H1 (cell line): ENCODE measurements at regions not wholly inside any gene's neighbourhood (a gene's known extent, or its start where the extent isn't known, plus 50 kb on each side); places are given as distances from the start of the nearest gene placed in this dataset.

Experiments used
- CTCF ChIA-PET: fragments of 300-600 bp; sonication (Branson Sonifier 250); formaldehyde crosslinking; loops from one replicate; lab custom pipeline; 2021; ENCODE audit not compliant: partially characterized antibody; lab: Charles Lee
- POLR2A ChIA-PET: fragments of 300-600 bp; sonication (Branson Sonifier 250); formaldehyde crosslinking; loops from one replicate; lab custom pipeline; 2021; ENCODE audit warnings: inconsistent platforms; ENCODE audit not compliant: partially characterized antibody; lab: Charles Lee
- DNase-seq, 2 experiments: peaks; one replicate each; pipeline versions ENCODE4 v3.0.0 to v3.0.0-alpha.2; 2010 to 2022; ENCODE audit warnings: low spot score in 2 of 2, low read depth in 1 of 2, mixed read lengths in 1 of 2
- FAIRE-seq: peaks from 2 replicates; lab custom pipeline; 2011; peaks lifted over from hg19 to GRCh38; lab: Jason Lieb, UNC
- H2AFZ ChIP-seq: 2 replicates; pipeline ENCODE4 v1.8.1; 2012; ENCODE audit warnings: low read length, inconsistent platforms
- H2AK5ac ChIP-seq: 2 replicates; pipeline ENCODE4 v1.6.1; 2013; ENCODE audit warnings: low read depth, low read length
- H2BK120ac ChIP-seq: replicated peaks from 2 replicates; pipeline ENCODE3; 2013; ENCODE audit warnings: low read depth, low read length, inconsistent platforms
- H2BK12ac ChIP-seq: 2 replicates; pipeline ENCODE4 v1.6.1; 2013; ENCODE audit warnings: low read depth, low read length
- H2BK15ac ChIP-seq: 2 replicates; pipeline ENCODE4 v1.6.1; 2013; ENCODE audit warnings: low read length
- H2BK20ac ChIP-seq: 2 replicates; pipeline ENCODE4 v1.6.1; 2013; ENCODE audit warnings: low read length
- H2BK5ac ChIP-seq: 2 replicates; pipeline ENCODE4 v1.6.1; 2013; ENCODE audit warnings: low read depth, low read length
- H3K14ac ChIP-seq: 2 replicates; pipeline ENCODE4 v1.6.1; 2013; ENCODE audit warnings: inconsistent platforms; ENCODE audit not compliant: insufficient read length
- H3K18ac ChIP-seq: 2 replicates; pipeline ENCODE4 v1.6.1; 2013; ENCODE audit warnings: low read length; ENCODE audit errors: extremely low read depth
- H3K23ac ChIP-seq: 2 replicates; pipeline ENCODE4 v1.6.1; 2013; ENCODE audit warnings: inconsistent platforms; ENCODE audit not compliant: insufficient read length
- H3K23me2 ChIP-seq: 2 replicates; pipeline ENCODE4 v1.6.1; 2013; ENCODE audit warnings: low read depth, low read length
- H3K27ac ChIP-seq: 2 replicates; pipeline ENCODE4 v1.6.1; 2011; ENCODE audit warnings: low read depth, low read length, inconsistent platforms
- H3K27me3 ChIP-seq, 4 experiments: replicated peaks in 1 of 4; 1 replicate in 1 of 4; 2 replicates in 3 of 4; pipeline versions ENCODE4 v1.6.1 to v1.8.1; 2011 to 2013; ENCODE audit warnings: low read length in 3 of 4, mild to moderate bottlenecking in 3 of 4, inconsistent platforms in 2 of 4, mixed read lengths in 2 of 4, moderate library complexity in 1 of 4; ENCODE audit not compliant: control insufficient read depth in 3 of 4, insufficient read depth in 3 of 4; ENCODE audit errors: extremely low read depth in 1 of 4
- H3K36me3 ChIP-seq, 4 experiments: 2 replicates each; pipeline versions ENCODE4 v1.6.1 to v1.8.1; 2011 to 2013; ENCODE audit warnings: mild to moderate bottlenecking in 4 of 4, low read length in 3 of 4, moderate library complexity in 2 of 4, control low read depth in 1 of 4, inconsistent platforms in 1 of 4; ENCODE audit not compliant: insufficient read depth in 4 of 4, control insufficient read depth in 2 of 4
- H3K4ac ChIP-seq: replicated peaks from 2 replicates; pipeline ENCODE3; 2013; ENCODE audit warnings: low read length, low read depth, mixed read lengths, inconsistent platforms; ENCODE audit not compliant: insufficient read length
- H3K4me1 ChIP-seq, 4 experiments: replicated peaks in 1 of 4; 1 replicate in 1 of 4; 2 replicates in 3 of 4; pipeline versions ENCODE4 v1.6.1 to v1.8.1; 2011 to 2013; ENCODE audit warnings: low read length in 3 of 4, inconsistent platforms in 2 of 4, mixed read lengths in 1 of 4; ENCODE audit not compliant: insufficient read depth in 4 of 4, control insufficient read depth in 3 of 4
- H3K4me2 ChIP-seq, 2 experiments: 2 replicates each; pipeline versions ENCODE4 v1.6.1 to v1.8.1; 2011 to 2013; ENCODE audit warnings: low read depth in 2 of 2, low read length in 2 of 2, control low read depth in 1 of 2, inconsistent platforms in 1 of 2, mild to moderate bottlenecking in 1 of 2; ENCODE audit not compliant: insufficient read depth in 1 of 2
- H3K4me3 ChIP-seq, 4 experiments: fragments of 200-600, 300-600 bp in 1 of 4; sonication (generic), shearing (Covaris generic), sonication (Bioruptor Twin) in 1 of 4; 2 replicates each; pipeline versions ENCODE4 v1.5.1 to v1.8.1; 2011 to 2016; ENCODE audit warnings: low read length in 4 of 4, low read depth in 3 of 4, control low read depth in 2 of 4, inconsistent platforms in 2 of 4, mild to moderate bottlenecking in 2 of 4, mixed read lengths in 1 of 4, moderate library complexity in 1 of 4; ENCODE audit not compliant: insufficient read depth in 2 of 4; ENCODE audit errors: extremely low read depth in 1 of 4
- H3K56ac ChIP-seq: replicated peaks from 2 replicates; pipeline ENCODE3; 2013; ENCODE audit warnings: low read depth, mild to moderate bottlenecking, mixed read lengths, low read length, inconsistent platforms; ENCODE audit not compliant: insufficient read length
- H3K79me1 ChIP-seq: 2 replicates; pipeline ENCODE4 v1.6.1; 2013; ENCODE audit warnings: low read depth, low read length, control low read depth
- H3K79me2 ChIP-seq, 2 experiments: 2 replicates each; pipeline versions ENCODE4 v1.6.1 to v1.8.1; 2012 to 2013; ENCODE audit warnings: low read length in 2 of 2, mild to moderate bottlenecking in 2 of 2, inconsistent platforms in 1 of 2; ENCODE audit not compliant: insufficient read depth in 2 of 2, control insufficient read depth in 1 of 2
- H3K9ac ChIP-seq, 4 experiments: replicated peaks in 1 of 4; 1 replicate in 1 of 4; 2 replicates in 3 of 4; pipeline versions ENCODE4 v1.6.1 to v1.8.1; 2011 to 2013; ENCODE audit warnings: low read depth in 3 of 4, low read length in 3 of 4, control low read depth in 2 of 4, mild to moderate bottlenecking in 2 of 4, moderate library complexity in 2 of 4, inconsistent platforms in 1 of 4; ENCODE audit errors: extremely low read depth in 1 of 4
- H3K9me3 ChIP-seq, 2 experiments: 2 replicates each; pipeline versions ENCODE4 v1.6.1 to v1.8.1; 2012 to 2013; ENCODE audit warnings: mild to moderate bottlenecking in 2 of 2, moderate library complexity in 2 of 2, control low read depth in 1 of 2, inconsistent platforms in 1 of 2, low read depth in 1 of 2, low read length in 1 of 2, mixed read lengths in 1 of 2; ENCODE audit not compliant: insufficient read depth in 2 of 2
- H4K20me1 ChIP-seq, 2 experiments: replicated peaks in 1 of 2; 2 replicates each; pipeline versions ENCODE3 to v1.8.1; 2011 to 2013; ENCODE audit warnings: inconsistent platforms in 2 of 2, low read length in 2 of 2, mild to moderate bottlenecking in 1 of 2; ENCODE audit not compliant: insufficient read depth in 2 of 2, control insufficient read depth in 1 of 2
- H4K5ac ChIP-seq: 2 replicates; pipeline ENCODE4 v1.6.1; 2013; ENCODE audit warnings: low read length, low read depth, mixed read lengths, inconsistent platforms; ENCODE audit not compliant: insufficient read length
- H4K8ac ChIP-seq: 2 replicates; pipeline ENCODE4 v1.8.0; 2013; ENCODE audit warnings: mild to moderate bottlenecking, moderate library complexity, low read length, inconsistent platforms; ENCODE audit not compliant: insufficient read depth; ENCODE audit errors: extremely low read depth
- H4K91ac ChIP-seq: replicated peaks from 2 replicates; pipeline ENCODE3; 2013; ENCODE audit warnings: low read length, mixed read lengths, inconsistent platforms; ENCODE audit not compliant: insufficient read length
- CREB1 ChIP-seq: IDR thresholded peaks from 2 replicates; pipeline ENCODE4 v1.6.1; 2012; ENCODE audit warnings: inconsistent platforms
- NANOG ChIP-seq: IDR thresholded peaks from 2 replicates; pipeline ENCODE4 v1.6.1; 2011; ENCODE audit warnings: low read length, low read depth, mild to moderate bottlenecking, inconsistent platforms; ENCODE audit not compliant: insufficient read depth, poor library complexity, severe bottlenecking
- PHF8 ChIP-seq: fragments of 200-600 bp; sonication (generic); conservative IDR thresholded peaks from 2 replicates; pipeline ENCODE4 v1.7.1; 2012; ENCODE audit warnings: low read depth, mild to moderate bottlenecking, inconsistent platforms, low read length, moderate library complexity
- POLR2AphosphoS5 ChIP-seq: IDR thresholded peaks from 2 replicates; pipeline ENCODE4 v1.6.1; 2011; ENCODE audit warnings: low read depth, low read length
- POU5F1 ChIP-seq: IDR thresholded peaks from 2 replicates; pipeline ENCODE4 v1.6.1; 2011; ENCODE audit warnings: low read depth, mild to moderate bottlenecking, low read length, moderate library complexity
- RAD21 ChIP-seq, 2 experiments: IDR thresholded peaks in 1 of 2; conservative IDR thresholded peaks in 1 of 2; 2 replicates each; pipeline ENCODE4 v1.6.1; 2011; ENCODE audit warnings: low read depth in 2 of 2, low read length in 2 of 2, improper control_type of control experiment in 1 of 2, inconsistent platforms in 1 of 2, mild to moderate bottlenecking in 1 of 2, moderate library complexity in 1 of 2
- RFX5 ChIP-seq: IDR thresholded peaks from 2 replicates; pipeline ENCODE4 v1.6.1; 2011; ENCODE audit warnings: low read depth, low read length, improper control_type of control experiment, borderline replicate concordance
- WGBS, 2 experiments: shearing (Covaris generic) in 1 of 2; methylation state at CpG; one replicate each; pipeline versions ENCODE4 v1.1.6 to v1.1.7; 2013 to 2015; ENCODE audit warnings: low lambda C conversion rate in 2 of 2, mixed read lengths in 2 of 2, inconsistent platforms in 1 of 2, low coverage in 1 of 2, missing lambda C conversion rate in 1 of 2; ENCODE audit not compliant: insufficient replicate concordance in 2 of 2, insufficient coverage in 1 of 2, insufficient read length in 1 of 2; ENCODE audit errors: extremely low coverage in 1 of 2, missing lambda C conversion rate in 1 of 2; 5-methylcytosine and 5-hydroxymethylcytosine counted together
- TF ChIP-seq, protein P1 (sequence below): IDR thresholded peaks from 2 replicates; pipeline ENCODE4 v1.6.1; 2012; ENCODE audit warnings: inconsistent platforms

- DNase-seq (no peak), FAIRE-seq (no peak)
- Histone ChIP-seq H4K20me1 (no peaks in the 10 kb centered on the region), H2BK12ac (no peak overlapping the region), H3K4me3 (no peak overlapping the region), H3K4me2 (no peak overlapping the region), H2BK20ac (no peak overlapping the region), H3K4me1 (no peaks in the 10 kb centered on the region), H2AK5ac (no peak overlapping the region), H3K23ac (no peak overlapping the region), H4K5ac (no peak overlapping the region), H3K9me3 (no peaks in the 10 kb centered on the region), H3K23me2 (no peaks in the 10 kb centered on the region), H4K8ac (no peak overlapping the region), H3K79me1 (no peaks in the 10 kb centered on the region), H3K27me3 (no peaks in the 10 kb centered on the region), H3K18ac (no peak overlapping the region), H3K36me3 (no peaks in the 10 kb centered on the region; a peak in 1 of 8 replicates), H4K91ac (no peak overlapping the region), H3K56ac (no peak overlapping the region), H3K9ac (no peak overlapping the region), H3K27ac (no peak overlapping the region), H3K14ac (no peak overlapping the region), H3K79me2 (no peaks in the 10 kb centered on the region), H2BK5ac (no peak overlapping the region), H2BK15ac (no peak overlapping the region), H2AFZ (no peak overlapping the region), H2BK120ac (no peak overlapping the region)
- ChIA-PET CTCF (no interaction called here), POLR2A (no interaction called here)
- 94% methylated on average over 6 of the region's 6 CpGs; no CpG with 5 or more reads in 1 of the 2 experiments for WGBS, 2 experiments
- TF ChIP-seq RAD21 (IDR thresholded peaks at IDR 0.05 in 1 of 2, conservative IDR thresholded peaks at IDR 0.05 in 1 of 2; ENCODE audit: low read depth in 2 of 2, low read length in 2 of 2), result no peak
- TF ChIP-seq, protein P1, sequence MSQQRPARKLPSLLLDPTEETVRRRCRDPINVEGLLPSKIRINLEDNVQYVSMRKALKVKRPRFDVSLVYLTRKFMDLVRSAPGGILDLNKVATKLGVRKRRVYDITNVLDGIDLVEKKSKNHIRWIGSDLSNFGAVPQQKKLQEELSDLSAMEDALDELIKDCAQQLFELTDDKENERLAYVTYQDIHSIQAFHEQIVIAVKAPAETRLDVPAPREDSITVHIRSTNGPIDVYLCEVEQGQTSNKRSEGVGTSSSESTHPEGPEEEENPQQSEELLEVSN, result no peak
- no peak for TF ChIP-seq NANOG
- no peak for TF ChIP-seq PHF8
- no peak for TF ChIP-seq RFX5
- no peak for TF ChIP-seq POU5F1
- no peak for TF ChIP-seq CREB1
- TF ChIP-seq POLR2AphosphoS5, result no peak
- TF ChIP-seq, all 59 proteins: peak for 0
- H3K4ac ChIP-seq, result no peak overlapping the region
Measured at GRCh38 chr3:7847521-7847920, 654.1 kb upstream of the LMCD1 start.
